Activated CD4-positive, alpha-beta T cell treated with anti-CD3 and anti-CD28 coated beads, Interleukin-2, amount 10 ng/mL, durations not matched to agents 7 days and 5 days (primary cell): ENCODE measurements at regions not wholly inside any gene's neighbourhood (a gene's known extent, or its start where the extent isn't known, plus 50 kb on each side); places are given as distances from the start of the nearest gene placed in this dataset.

Source experiments
- CTCF ChIA-PET: fragments of 350-600 bp; sonication (Branson Sonifier 250); formaldehyde crosslinking; loops from one replicate; lab custom pipeline; 2021; ENCODE audit warnings: antibody characterized with exemption; lab: Charles Lee
- POLR2A ChIA-PET: fragments of 350-600 bp; sonication (Branson Sonifier 250); formaldehyde crosslinking; loops from one replicate; lab custom pipeline; 2021; ENCODE audit warnings: antibody characterized with exemption; lab: Charles Lee
- DNase-seq: peaks from one replicate; pipeline ENCODE4 v3.0.0-alpha.2; 2020
- H3K27ac Mint-ChIP-seq: one replicate; pipeline ENCODE4 v1.8.0; 2021; ENCODE audit warnings: mild to moderate bottlenecking, moderate library complexity, mixed read lengths
- H3K27me3 Mint-ChIP-seq: one replicate; pipeline ENCODE4 v1.8.0; 2021; ENCODE audit warnings: mixed read lengths
- H3K36me3 Mint-ChIP-seq: one replicate; pipeline ENCODE4 v1.8.0; 2021; ENCODE audit warnings: low read depth, mixed read lengths
- H3K4me1 Mint-ChIP-seq: one replicate; pipeline ENCODE4 v1.8.0; 2021; ENCODE audit warnings: mixed read lengths
- H3K4me3 Mint-ChIP-seq: one replicate; pipeline ENCODE4 v1.8.0; 2021; ENCODE audit warnings: mild to moderate bottlenecking, moderate library complexity, mixed read lengths
- H3K9me3 Mint-ChIP-seq: one replicate; pipeline ENCODE4 v1.8.0; 2021; ENCODE audit warnings: mixed read lengths

GRCh38 chrX:96311366-96311765 lies 373.3 kb upstream of the DIAPH2 start:
- Mint-ChIP-seq H3K4me1 (no peaks in the 10 kb centered on the region), H3K4me3 (no peak overlapping the region), H3K36me3 (no peaks in the 10 kb centered on the region), H3K27me3 (no peaks in the 10 kb centered on the region), H3K9me3 (no peaks in the 10 kb centered on the region), H3K27ac (no peak overlapping the region)
- no peak for DNase-seq
- POLR2A ChIA-PET = no interaction called here
- CTCF ChIA-PET = no interaction called here

GRCh38 chrX:96314985-96315384 lies 369.7 kb upstream of the DIAPH2 start:
- no peak for DNase-seq
- CTCF ChIA-PET = no interaction called here
- no peak overlapping the region for H3K27ac Mint-ChIP-seq
- no peaks in the 10 kb centered on the region for H3K4me1 Mint-ChIP-seq
- no peak overlapping the region for H3K4me3 Mint-ChIP-seq
- H3K9me3 Mint-ChIP-seq = no peaks in the 10 kb centered on the region
- POLR2A ChIA-PET = no interaction called here
- H3K27me3 Mint-ChIP-seq = no peaks in the 10 kb centered on the region
- H3K36me3 Mint-ChIP-seq = no peaks in the 10 kb centered on the region

- no peaks in the 10 kb centered on the region for H3K27me3 Mint-ChIP-seq
- no peaks in the 10 kb centered on the region for H3K36me3 Mint-ChIP-seq
- ChIA-PET CTCF (no interaction called here), POLR2A (no interaction called here)
- no peak overlapping the region for H3K27ac Mint-ChIP-seq
- no peak overlapping the region for H3K4me3 Mint-ChIP-seq
- no peaks in the 10 kb centered on the region for H3K9me3 Mint-ChIP-seq
- DNase-seq = no peak
- no peaks in the 10 kb centered on the region for H3K4me1 Mint-ChIP-seq
Observed at GRCh38 chrX:96361844-96362243, 322.8 kb upstream of the DIAPH2 start.

- ChIA-PET CTCF (no interaction called here), POLR2A (no interaction called here)
- no peak overlapping the region for H3K4me3 Mint-ChIP-seq
Observed at GRCh38 chrX:96372313-96373046, 312.2 kb upstream of the DIAPH2 start.

GRCh38 chrX:96373047-96373355 lies 311.6 kb upstream of the DIAPH2 start:
- ChIA-PET POLR2A (no interaction called here), CTCF (no interaction called here)
- no peaks in the 10 kb centered on the region for H3K4me1 Mint-ChIP-seq
- H3K27ac Mint-ChIP-seq = no peak overlapping the region
- H3K36me3 Mint-ChIP-seq = no peaks in the 10 kb centered on the region
- no peak overlapping the region for H3K4me3 Mint-ChIP-seq
- H3K9me3 Mint-ChIP-seq = no peaks in the 10 kb centered on the region
- DNase-seq = no peak
- H3K27me3 Mint-ChIP-seq = no peaks in the 10 kb centered on the region

More at GRCh38 chrX:96372313-96373046, 312.2 kb upstream of the DIAPH2 start:
- no peak for DNase-seq
- Mint-ChIP-seq H3K9me3 (no peaks in the 10 kb centered on the region), H3K27me3 (no peaks in the 10 kb centered on the region), H3K27ac (no peak overlapping the region), H3K4me1 (no peaks in the 10 kb centered on the region), H3K36me3 (no peaks in the 10 kb centered on the region)

GRCh38 chrX:96376266-96376665 lies 308.4 kb upstream of the DIAPH2 start:
- Mint-ChIP-seq H3K9me3 (no peaks in the 10 kb centered on the region), H3K27me3 (no peaks in the 10 kb centered on the region), H3K4me3 (no peak overlapping the region), H3K36me3 (no peaks in the 10 kb centered on the region), H3K4me1 (no peaks in the 10 kb centered on the region), H3K27ac (no peak overlapping the region)
- ChIA-PET CTCF (no interaction called here), POLR2A (no interaction called here)
- no peak for DNase-seq

GRCh38 chrX:96379951-96380350 lies 304.7 kb upstream of the DIAPH2 start:
- H3K9me3 Mint-ChIP-seq = no peaks in the 10 kb centered on the region
- no peak for DNase-seq
- H3K4me3 Mint-ChIP-seq = no peak overlapping the region
- H3K36me3 Mint-ChIP-seq = no peaks in the 10 kb centered on the region
- H3K27me3 Mint-ChIP-seq = no peaks in the 10 kb centered on the region
- H3K4me1 Mint-ChIP-seq = no peaks in the 10 kb centered on the region
- POLR2A ChIA-PET = no interaction called here
- no peak overlapping the region for H3K27ac Mint-ChIP-seq
- CTCF ChIA-PET = no interaction called here

- Mint-ChIP-seq H3K36me3 (no peaks in the 10 kb centered on the region), H3K9me3 (no peaks in the 10 kb centered on the region), H3K27me3 (no peaks in the 10 kb centered on the region), H3K4me1 (no peaks in the 10 kb centered on the region), H3K4me3 (no peak overlapping the region), H3K27ac (no peak overlapping the region)
- CTCF ChIA-PET = no interaction called here
- POLR2A ChIA-PET = no interaction called here
- DNase-seq = no peak
Observed at GRCh38 chrX:96382018-96382417, 302.6 kb upstream of the DIAPH2 start.

- CTCF ChIA-PET = no interaction called here
- no peaks in the 10 kb centered on the region for H3K4me1 Mint-ChIP-seq
- H3K9me3 Mint-ChIP-seq = no peaks in the 10 kb centered on the region
- no peak overlapping the region for H3K4me3 Mint-ChIP-seq
- POLR2A ChIA-PET = no interaction called here
- H3K27ac Mint-ChIP-seq = no peak overlapping the region
- no peaks in the 10 kb centered on the region for H3K27me3 Mint-ChIP-seq
- no peaks in the 10 kb centered on the region for H3K36me3 Mint-ChIP-seq
- no peak for DNase-seq
Observed at GRCh38 chrX:96383428-96383827, 301.2 kb upstream of the DIAPH2 start.

GRCh38 chrX:96386325-96386724 lies 298.3 kb upstream of the DIAPH2 start:
- H3K27me3 Mint-ChIP-seq = no peaks in the 10 kb centered on the region
- POLR2A ChIA-PET = no interaction called here
- no peak for DNase-seq
- H3K27ac Mint-ChIP-seq = no peak overlapping the region
- H3K36me3 Mint-ChIP-seq = no peaks in the 10 kb centered on the region
- CTCF ChIA-PET = no interaction called here
- H3K4me1 Mint-ChIP-seq = no peaks in the 10 kb centered on the region
- no peaks in the 10 kb centered on the region for H3K9me3 Mint-ChIP-seq
- no peak overlapping the region for H3K4me3 Mint-ChIP-seq

GRCh38 chrX:96386981-96387380 lies 297.7 kb upstream of the DIAPH2 start:
- no peak for DNase-seq
- no peaks in the 10 kb centered on the region for H3K36me3 Mint-ChIP-seq
- no peaks in the 10 kb centered on the region for H3K9me3 Mint-ChIP-seq
- ChIA-PET CTCF (no interaction called here), POLR2A (no interaction called here)
- H3K27ac Mint-ChIP-seq = no peak overlapping the region
- H3K4me1 Mint-ChIP-seq = no peaks in the 10 kb centered on the region
- no peaks in the 10 kb centered on the region for H3K27me3 Mint-ChIP-seq
- no peak overlapping the region for H3K4me3 Mint-ChIP-seq

GRCh38 chrX:96387801-96388200 lies 296.8 kb upstream of the DIAPH2 start:
- Mint-ChIP-seq H3K36me3 (no peaks in the 10 kb centered on the region), H3K4me1 (no peaks in the 10 kb centered on the region), H3K4me3 (no peak overlapping the region), H3K27me3 (no peaks in the 10 kb centered on the region), H3K27ac (no peak overlapping the region), H3K9me3 (no peaks in the 10 kb centered on the region)
- ChIA-PET CTCF (no interaction called here), POLR2A (no interaction called here)
- DNase-seq = no peak

- Mint-ChIP-seq H3K9me3 (no peaks in the 10 kb centered on the region), H3K4me3 (no peak overlapping the region), H3K36me3 (no peaks in the 10 kb centered on the region), H3K27ac (no peak overlapping the region), H3K27me3 (no peaks in the 10 kb centered on the region), H3K4me1 (no peaks in the 10 kb centered on the region)
- DNase-seq = no peak
- CTCF ChIA-PET = no interaction called here
- POLR2A ChIA-PET = no interaction called here
Observed at GRCh38 chrX:96389281-96390047, 295.2 kb upstream of the DIAPH2 start.

GRCh38 chrX:96394598-96394997 lies 290.0 kb upstream of the DIAPH2 start:
- Mint-ChIP-seq H3K27ac (no peak overlapping the region), H3K36me3 (no peaks in the 10 kb centered on the region), H3K4me1 (no peaks in the 10 kb centered on the region), H3K27me3 (no peaks in the 10 kb centered on the region), H3K4me3 (no peak overlapping the region), H3K9me3 (no peaks in the 10 kb centered on the region)
- ChIA-PET CTCF (no interaction called here), POLR2A (no interaction called here)
- DNase-seq = no peak
